HG03432 (cell line): ENCODE measurements at regions not wholly inside any gene's neighbourhood (a gene's known extent, or its start where the extent isn't known, plus 50 kb on each side); places are given as distances from the start of the nearest gene placed in this dataset.
"Not testable (repeated sequence)": the region's sequence is repeated elsewhere in the genome, so short reads cannot be mapped to it uniquely, and the experiment has no call there.

Source experiments
- ATAC-seq: cut with Tn5 transposase; IDR thresholded peaks from one replicate; pipeline ENCODE4 v1.9.1; 2021; ENCODE audit warnings: mild to moderate bottlenecking, moderate library complexity; ENCODE audit not compliant: unreplicated experiment

DNA sequence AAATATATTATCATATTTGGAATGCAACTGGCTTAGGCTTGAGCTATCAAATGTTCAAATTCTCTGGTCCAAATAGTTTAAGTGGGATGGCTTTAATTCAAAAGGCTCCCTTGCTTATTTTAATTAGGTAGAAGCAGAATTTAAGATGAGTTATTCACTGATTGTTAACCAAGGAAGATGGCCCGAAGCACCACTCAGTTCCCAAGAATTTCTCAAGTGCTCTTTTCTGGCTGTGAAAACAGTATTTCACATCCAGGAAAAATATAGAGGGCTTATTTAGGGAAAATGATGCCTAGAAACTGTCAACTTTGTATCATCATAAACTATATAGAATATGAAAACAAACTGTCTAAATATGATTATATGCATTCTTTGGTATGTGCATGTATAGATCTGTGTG lies 246.5 kb upstream of the SFRP2 start:
- no peak for ATAC-seq

DNA sequence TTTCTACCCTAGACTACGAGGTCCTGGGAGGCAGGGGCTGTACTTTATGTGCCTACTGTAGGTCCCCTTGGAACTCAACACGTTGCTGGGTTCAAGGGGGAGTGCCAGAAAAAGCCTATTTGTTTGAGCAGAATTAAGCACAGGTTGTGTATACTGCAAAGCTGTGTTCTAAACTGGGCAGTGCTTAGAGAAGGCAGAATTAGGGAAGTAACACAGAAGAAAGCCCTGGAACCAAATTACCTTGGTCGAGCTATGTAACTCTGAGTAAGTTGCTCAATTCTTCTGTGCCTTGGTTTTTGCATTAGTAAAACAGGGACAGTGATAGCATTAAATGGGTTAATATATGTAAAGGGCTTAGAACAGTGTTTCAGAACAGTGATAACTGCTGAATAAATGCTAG lies 245.0 kb upstream of the SFRP2 start:
- no peak for ATAC-seq

DNA sequence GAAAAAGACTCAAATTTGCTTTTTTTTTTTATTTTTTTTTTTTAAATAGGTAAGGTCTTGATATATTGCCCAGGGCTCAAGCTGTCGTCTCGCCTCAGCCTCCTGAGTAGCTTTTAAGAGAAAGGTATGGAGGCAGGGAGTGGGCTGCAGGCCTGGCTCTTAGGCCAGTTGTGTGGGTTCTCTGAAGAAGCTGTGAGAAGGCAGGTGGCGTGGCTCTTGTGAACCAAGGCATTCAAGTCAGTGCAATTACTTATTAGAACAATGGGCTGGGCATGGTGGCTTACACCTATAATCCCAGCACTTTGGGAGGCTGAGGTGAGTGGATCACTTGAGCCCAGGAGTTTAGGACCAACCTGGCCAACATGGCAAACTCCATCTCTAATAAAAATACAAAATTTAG lies 244.0 kb upstream of the SFRP2 start:
- no peak for ATAC-seq

DNA sequence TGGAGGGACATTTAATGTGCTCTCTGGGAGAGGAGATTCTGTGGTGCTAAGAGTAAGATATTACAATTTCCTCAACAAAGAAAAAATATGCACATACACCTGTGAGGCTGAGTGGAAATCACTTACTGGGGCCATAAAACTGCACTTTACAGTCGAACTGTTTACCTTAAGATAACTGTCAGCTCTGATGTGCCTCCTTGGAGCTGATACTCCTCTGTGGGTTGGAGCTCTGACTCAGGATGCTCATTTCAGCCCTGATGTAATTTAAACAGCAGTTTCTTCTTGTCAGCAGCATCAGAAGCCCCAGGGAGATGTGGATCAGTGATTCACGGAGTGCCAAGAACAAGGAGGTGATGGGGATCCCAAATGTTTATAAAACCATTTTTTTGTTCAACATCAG lies 241.9 kb upstream of the SFRP2 start:
- ATAC-seq: no peak

DNA sequence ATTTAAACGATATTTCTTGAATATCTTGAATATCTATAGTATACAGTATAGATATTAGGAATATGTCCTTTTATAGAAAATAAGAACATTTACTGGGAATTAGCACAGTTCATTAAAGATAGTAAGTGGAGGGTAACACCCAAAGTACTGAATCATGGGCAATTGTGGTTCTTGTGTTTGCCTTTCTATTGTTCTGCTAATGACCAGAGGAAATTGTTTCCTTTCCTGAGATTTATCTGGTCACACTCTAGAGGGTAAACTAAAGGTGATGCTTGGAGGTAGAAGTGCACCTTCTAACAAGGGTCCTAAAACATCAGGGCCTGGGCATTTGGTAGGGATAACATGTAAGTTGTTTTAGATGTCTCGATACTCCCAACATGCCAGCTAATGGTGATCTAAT lies 241.3 kb upstream of the SFRP2 start:
- ATAC-seq: no peak

DNA sequence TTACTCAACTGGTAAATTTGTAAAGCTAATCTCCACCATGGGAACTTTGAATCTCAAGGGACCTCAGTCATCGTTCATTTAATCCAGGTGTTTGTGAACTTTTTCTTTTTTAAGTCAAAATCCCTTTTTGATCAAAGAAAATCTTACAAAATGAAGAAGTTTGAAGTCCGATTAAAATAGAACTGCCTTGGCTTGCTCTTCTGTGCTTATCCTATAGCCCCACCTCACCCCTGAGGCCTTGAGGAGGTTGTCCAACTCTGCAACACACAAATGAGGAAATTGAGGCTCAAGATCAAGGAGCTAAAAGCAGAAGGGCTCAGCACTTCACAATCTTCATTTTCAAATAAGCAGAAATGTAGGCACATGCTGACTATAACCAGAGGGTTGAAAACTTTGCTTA lies 240.3 kb upstream of the SFRP2 start:
- ATAC-seq: no peak

DNA sequence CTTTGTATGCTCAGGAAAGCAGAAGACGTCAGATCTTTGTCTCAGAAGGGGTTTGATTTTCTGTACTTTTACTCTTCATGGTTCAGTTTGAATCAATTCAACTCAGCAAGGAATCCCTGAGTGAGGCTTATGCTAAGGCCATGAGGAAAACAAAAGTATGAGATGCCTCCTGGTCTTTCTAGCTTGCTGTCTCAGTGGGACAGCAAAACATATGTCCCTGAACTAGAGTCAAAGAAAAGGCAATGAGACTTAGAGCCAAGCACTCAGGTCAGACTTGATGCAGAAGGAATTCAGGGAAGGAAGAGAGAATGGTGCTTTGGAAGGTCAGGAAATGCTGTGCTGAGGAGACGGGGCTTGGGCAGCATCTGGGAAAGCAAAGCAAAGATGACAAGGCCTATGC lies 236.2 kb upstream of the SFRP2 start:
- no peak for ATAC-seq

DNA sequence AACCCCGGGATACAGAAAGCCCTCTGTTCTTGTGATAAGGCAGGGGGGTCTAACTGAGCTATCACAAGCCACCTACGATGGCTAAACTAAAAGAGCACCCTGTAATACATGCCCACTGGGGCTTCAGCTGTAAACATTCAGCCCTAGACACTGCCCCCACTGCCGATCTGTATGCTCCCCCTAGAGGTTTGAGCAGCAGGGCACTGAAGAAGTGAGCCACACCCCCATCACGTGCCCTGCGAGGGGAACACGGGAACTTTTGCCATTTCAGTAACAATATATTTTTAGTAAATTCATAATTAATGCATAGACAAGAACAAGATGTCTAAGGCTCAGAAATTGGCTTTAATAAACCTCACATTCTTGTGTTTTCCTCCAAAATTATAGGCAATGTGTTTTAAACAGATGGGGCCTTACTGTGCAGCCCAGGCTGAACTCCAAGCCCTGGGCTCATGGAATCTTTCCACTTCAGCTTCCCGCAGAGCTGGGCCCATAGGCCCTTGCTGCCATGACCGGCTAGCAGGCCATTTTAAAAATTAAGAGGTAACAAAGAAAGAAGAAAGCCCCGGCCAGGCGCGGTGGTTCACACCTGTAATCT lies 235.3 kb upstream of the SFRP2 start:
- ATAC-seq: no peak

DNA sequence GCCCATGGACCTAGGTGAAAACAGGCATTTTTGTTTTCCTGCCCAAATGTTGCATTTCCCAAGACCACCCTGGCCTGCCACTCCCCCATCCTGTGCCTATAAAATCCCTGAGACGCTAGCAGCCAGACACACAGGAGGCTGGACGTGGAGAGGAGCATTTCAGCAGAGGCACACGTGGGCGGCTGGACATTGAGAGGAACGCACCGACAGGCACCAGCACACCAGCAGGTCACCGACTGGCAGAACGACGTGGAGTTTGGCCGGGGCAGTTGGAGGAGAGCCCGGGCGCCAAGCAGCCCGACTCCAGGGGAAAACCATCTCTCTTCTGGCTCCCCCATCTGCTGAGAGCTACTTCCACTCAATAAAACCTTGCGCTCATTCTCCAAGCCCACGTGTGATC lies 234.8 kb upstream of the SFRP2 start:
- ATAC-seq: not testable (repeated sequence)

DNA sequence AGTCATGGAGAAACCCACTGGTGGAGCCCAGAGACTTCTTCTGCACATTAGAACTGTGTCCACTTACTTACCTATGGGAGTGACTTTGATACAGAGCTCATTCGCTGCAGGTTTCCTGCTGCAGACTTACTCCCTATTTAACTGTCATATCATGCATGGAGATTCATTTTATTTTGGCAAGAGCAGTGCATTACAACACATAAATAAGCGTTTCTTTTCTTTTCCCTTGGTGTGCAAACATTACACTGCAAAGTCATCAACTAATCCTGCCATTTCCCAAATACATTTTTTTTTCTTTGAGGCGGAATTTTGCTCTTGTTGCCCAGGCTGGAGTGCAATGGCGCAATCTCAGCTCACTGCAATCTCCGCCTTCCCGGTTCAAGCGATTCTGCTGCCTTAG lies 230.9 kb upstream of the SFRP2 start:
- no peak for ATAC-seq

DNA sequence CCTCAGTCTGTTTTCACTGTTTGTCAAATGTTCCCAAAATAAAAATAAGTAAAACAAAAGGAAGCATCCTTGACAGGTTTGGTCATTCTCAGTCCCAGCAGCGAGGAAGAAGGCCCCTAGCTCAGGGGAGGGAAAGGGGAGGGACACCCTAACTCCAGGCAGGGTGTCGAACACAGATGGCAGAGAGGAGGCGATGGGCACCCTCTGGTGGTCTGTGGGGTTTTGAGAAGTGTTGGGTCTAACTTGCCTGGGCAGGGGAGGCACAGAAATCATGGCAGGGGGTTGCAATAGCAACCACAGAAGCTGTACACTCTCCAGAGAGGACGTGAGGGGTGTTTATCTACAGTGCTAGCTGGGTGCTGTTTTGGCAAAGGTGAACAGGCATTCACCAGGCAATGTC lies 229.8 kb upstream of the SFRP2 start:
- no peak for ATAC-seq

DNA sequence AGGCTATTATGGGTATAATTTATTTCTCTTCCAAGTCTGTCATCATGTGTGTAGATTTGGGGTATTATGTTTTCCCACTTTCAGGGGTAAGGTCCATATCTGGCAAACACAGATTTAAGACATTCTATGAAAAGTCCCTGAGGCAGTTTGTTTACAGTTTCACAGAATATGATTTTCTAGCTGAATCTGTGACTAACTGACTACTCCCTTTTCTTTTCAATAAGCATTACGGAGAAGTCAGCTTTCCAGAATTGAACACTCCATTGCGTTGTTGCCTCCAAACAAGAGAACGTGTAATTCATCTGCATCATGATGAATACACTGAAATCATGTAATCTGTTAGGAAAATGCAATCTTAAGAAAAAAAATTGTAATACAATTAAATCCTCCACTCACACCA lies 226.7 kb upstream of the SFRP2 start:
- no peak for ATAC-seq

DNA sequence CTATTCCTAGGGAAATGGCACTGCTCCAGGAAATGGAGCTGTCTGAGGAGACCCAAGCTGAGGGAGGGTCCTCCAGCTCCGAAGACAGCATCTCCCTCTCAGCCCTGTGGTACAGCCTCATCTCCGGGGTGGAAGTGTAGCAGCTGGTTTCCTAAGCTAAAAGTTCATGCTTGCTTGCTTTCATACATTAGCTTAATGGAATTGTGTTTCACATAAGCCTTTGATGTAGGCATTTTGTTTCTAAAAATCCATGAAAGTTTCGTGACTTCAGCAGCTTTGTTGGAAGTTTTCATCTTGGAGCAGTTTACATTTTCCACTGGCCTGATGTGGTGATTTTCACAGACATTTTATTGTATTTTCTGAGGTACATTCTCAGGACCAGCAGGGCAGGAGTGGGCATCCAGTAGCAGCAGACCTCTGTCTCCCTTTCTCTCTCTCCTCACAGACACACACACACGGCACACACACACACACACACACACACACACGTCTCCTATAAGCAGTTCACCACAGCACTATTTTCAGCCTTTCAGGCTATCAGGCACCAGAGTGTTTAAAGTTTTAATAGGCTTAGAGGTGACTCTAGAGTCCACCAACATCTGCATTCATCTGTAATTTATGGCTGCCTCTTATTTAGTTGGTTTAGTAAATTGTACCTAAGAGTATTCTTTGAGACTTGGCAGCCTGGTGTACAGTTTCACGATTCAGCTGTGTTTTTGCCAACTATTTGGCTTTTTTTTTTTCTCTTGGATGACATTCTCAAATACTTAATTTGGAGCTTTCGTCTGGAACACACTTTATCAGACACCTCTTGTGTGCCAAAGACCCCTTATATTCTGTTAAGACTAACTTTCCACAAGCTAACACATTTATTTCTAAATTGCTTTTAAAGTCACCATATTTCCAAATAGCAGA lies 225.8 kb upstream of the SFRP2 start:
- ATAC-seq: no peak

DNA sequence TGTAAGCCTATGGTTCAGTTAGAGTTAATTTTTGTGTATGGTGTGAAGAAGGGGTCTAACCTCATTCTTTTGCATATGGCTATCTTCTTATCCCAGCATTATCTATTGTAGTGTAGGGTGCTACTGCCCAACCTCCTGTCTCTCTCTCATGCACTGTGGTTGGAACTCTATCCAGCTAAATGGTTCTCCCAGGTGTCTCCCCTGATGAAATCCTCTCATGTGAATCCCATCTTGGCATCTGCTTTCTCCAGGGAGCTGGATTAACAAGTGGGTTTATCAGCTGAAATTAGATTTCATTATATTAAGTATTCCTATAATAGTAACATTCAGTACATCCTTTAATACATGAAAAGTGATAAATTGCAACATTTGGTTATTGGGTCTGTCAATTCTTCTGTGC lies 224.7 kb upstream of the SFRP2 start:
- no peak for ATAC-seq

DNA sequence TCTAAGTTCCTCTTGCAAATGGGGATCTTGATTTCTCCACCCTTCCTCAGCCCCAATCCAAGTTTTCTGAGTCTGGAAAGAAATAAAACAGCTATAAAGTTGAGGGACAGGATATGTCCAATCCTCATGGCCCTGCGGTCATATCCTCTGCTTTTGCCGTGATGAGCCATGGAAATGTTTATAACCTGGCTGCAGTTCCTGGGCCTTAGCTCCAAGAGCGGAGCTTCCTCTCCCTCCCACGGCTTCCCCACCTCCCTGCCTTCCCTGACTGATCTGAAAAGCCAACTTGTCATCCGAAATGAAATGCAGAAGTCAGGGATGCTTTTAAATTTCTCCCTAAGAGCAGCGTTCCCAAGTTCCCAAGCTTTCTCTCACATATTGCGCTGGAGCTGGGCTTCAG lies 221.5 kb upstream of the SFRP2 start:
- ATAC-seq: no peak

DNA sequence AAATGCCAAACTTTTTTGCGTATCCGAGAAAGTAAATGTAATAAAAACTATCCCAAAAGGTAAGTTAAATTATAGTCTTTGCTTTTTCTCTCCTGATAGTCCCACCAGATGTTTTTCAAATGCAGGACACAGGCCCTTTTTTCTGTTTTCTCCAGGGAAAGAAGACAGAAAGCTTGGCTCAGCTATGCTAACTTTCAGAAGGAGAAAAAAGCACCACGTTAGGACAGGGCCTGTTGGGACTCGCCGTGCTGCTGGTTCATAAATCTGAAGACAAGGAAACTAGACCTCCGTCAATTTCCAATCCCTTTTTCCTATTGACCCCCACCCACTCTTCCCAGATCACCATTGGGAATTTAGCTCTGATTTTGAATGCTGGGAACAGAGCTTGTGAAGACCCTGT lies 220.9 kb upstream of the SFRP2 start:
- no peak for ATAC-seq

DNA sequence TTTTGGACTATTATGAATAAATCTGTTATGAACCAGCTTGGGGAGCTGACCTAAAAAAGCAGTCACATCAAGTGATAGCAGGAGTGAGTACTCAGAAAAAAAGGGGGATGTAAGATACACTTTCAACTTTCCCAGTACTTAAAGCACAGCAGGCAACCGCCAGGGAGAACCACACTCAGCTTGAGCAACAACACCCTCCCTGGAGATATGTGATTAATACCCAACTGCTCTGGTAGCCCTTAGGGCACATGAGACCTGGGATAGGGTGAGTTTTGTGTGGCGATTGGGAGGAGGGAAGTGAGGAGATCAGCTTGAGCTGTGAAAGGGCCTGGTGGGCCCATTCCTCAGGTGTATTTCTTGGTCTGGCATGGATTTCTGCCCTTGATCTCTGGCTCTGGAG lies 220.3 kb upstream of the SFRP2 start:
- ATAC-seq: no peak

DNA sequence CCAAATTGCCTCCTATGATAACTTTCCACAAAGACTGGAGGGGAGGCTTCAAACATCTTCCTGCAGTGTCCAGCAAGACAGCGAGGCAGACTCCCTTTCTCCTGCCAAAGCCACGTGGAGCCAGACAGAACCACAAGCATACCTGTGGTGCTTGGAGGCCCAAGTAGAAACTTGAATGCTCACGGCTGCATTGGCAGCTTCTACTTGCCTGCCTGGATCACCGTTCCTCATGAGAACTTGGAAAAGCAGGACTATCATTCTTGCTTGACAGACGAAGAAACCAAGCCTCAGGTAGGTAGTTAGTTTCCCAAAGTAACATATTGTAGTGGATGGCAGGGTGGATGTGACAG lies 216.3 kb upstream of the SFRP2 start:
- no peak for ATAC-seq

DNA sequence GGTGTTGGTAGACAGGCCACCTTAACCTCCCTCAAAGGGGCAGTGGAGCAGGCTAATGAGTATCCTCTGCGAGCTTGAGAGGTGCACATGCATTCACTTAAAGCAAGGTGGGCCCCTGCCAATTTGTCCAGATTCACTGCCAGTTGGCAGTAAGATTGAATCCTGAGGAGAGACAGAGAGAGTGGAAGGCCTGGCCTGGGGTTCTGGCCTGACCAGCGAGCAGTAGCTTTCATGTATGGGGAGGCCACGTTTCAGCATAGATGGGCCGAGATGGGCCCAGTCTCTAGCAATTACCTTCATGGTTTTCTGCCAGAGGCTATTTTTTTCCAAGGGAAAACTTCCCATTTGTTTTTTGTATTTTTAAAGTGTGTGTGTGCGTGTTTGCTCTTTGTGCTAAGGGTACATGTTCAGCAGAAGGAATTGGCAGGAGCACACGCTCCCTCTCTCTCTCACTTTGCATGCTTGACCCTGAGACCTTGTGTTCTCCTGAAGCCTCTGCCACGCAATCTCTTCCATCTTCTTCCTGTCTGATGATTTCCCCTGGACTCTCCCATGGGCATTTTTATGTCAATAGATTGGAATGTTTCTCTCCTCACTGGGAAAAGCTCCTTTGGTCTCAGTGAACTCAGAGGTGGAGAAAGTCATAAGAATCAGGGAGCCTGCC lies 215.8 kb upstream of the SFRP2 start:
- ATAC-seq: no peak

DNA sequence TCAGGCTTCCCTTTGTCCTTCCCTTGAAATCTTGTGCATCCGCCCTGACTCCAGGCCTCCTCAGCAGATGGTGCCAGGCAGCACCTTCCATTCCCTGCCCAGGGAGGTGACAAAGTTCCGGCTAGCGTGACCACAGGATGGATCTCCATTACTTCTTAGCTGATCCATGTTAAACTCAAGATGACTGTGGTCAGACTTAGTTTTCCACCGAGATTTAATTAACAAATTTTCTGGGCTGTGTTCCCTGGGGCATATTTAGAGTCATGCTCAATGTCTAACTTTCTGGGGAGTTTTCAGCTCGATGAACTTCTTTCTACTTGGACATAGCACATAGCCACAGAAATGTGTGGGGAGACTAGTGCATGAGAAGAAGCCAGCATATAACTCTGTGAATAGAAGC lies 215.1 kb upstream of the SFRP2 start:
- no peak for ATAC-seq

DNA sequence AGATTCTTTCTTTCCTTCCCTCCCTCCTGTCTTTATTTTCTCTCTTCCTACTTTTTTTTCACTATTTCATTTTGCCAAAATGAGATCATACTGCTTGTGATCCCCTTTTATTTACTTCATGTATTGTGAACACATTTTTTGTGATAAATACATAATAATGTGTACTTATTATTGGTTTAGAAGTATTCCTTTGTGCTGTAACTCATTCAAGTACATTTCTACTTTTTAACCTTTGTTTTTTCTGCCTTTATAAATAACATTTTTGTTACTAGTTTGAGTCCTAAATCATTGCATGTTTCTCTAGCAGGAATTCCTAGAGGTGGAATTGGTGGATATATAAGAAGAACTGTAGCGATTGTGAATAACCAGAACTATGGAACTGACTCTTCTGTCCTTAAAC lies 214.5 kb upstream of the SFRP2 start:
- ATAC-seq: no peak

DNA sequence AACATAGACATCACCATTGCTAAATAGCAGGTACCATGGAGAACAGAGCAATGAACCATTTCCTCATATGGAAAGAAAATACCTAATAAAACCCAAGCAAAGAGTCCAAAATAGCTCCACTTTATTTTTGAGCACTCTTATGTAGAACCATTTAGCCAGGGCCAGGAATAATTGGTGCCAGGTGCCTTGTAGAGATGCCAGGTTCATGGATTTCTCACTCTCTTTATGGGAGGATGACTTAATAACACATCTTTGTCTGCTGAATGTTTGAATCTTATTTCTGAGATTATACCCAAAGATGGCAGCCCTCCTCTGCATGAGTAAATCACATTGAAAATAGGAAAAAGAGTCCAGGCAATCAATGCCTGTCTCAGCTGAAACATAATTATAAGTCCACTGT lies 212.3 kb upstream of the SFRP2 start:
- ATAC-seq: no peak
